ENCODE measurements at regions not wholly inside any gene's neighbourhood (a gene's known extent, or its start where the extent isn't known, plus 50 kb on each side); places are given as distances from the start of the nearest gene placed in this dataset.

GRCh38 chr4:14293582-14293981, 666.1 kb upstream of the BOD1L1 start:
- Histone ChIP-seq H3K23me2 (ENCODE audit: low read depth, low read length) (no peaks in the 10 kb centered on the region), H3K27ac (ENCODE audit: low read depth, low read length) (no peak overlapping the region), H2BK120ac (replicated peaks; ENCODE audit: low read depth, low read length) (no peak overlapping the region), H4K91ac (replicated peaks; ENCODE audit: insufficient read length, low read length) (no peak overlapping the region), H3K4me2 (ENCODE audit: insufficient read depth in 1 of 2, low read depth in 2 of 2, low read length in 2 of 2) (no peak overlapping the region), H3K18ac (ENCODE audit: extremely low read depth, low read length) (no peak overlapping the region), H3K79me2 (ENCODE audit: control insufficient read depth in 1 of 2, insufficient read depth in 2 of 2, low read length in 2 of 2) (no peaks in the 10 kb centered on the region), H3K23ac (ENCODE audit: insufficient read length) (no peak overlapping the region), H3K9ac (replicated peaks in 1 of 4; ENCODE audit: extremely low read depth in 1 of 4, low read depth in 3 of 4, low read length in 3 of 4) (no peak overlapping the region), H3K14ac (ENCODE audit: insufficient read length) (no peak overlapping the region), H3K4me1 (replicated peaks in 1 of 4; ENCODE audit: control insufficient read depth in 3 of 4, insufficient read depth in 4 of 4, low read length in 3 of 4) (0 out of 7 replicates have a peak, but pooled peaks cover 0 to 2% (median 0%) of the 10 kb centered on the region in 4 experiments), H4K8ac (ENCODE audit: extremely low read depth, insufficient read depth, low read length) (no peak overlapping the region), H2BK15ac (ENCODE audit: low read length) (no peak overlapping the region), H2BK12ac (ENCODE audit: low read depth, low read length) (no peak overlapping the region), H3K4ac (replicated peaks; ENCODE audit: insufficient read length, low read depth, low read length) (no peak overlapping the region), H3K4me3 (ENCODE audit: extremely low read depth in 1 of 4, insufficient read depth in 2 of 4, low read depth in 3 of 4, low read length in 4 of 4) (no peak overlapping the region), H2BK20ac (ENCODE audit: low read length) (no peak overlapping the region), H4K20me1 (replicated peaks in 1 of 2; ENCODE audit: control insufficient read depth in 1 of 2, insufficient read depth in 2 of 2, low read length in 2 of 2) (no peaks in the 10 kb centered on the region), H4K5ac (ENCODE audit: insufficient read length, low read depth, low read length) (no peak overlapping the region), H3K9me3 (ENCODE audit: insufficient read depth in 2 of 2, low read depth in 1 of 2, low read length in 1 of 2) (no peaks in the 10 kb centered on the region; a peak in 1 of 4 replicates), H3K27me3 (replicated peaks in 1 of 4; ENCODE audit: control insufficient read depth in 3 of 4, extremely low read depth in 1 of 4, insufficient read depth in 3 of 4, low read length in 3 of 4) (no peaks in the 10 kb centered on the region), H3K56ac (replicated peaks; ENCODE audit: insufficient read length, low read depth, low read length) (no peak overlapping the region), H2AK5ac (ENCODE audit: low read depth, low read length) (no peak overlapping the region), H2BK5ac (ENCODE audit: low read depth, low read length) (no peak overlapping the region), H2AFZ (ENCODE audit: low read length) (no peak overlapping the region), H3K36me3 (ENCODE audit: control insufficient read depth in 2 of 4, insufficient read depth in 4 of 4, low read length in 3 of 4) (no peaks in the 10 kb centered on the region), H3K79me1 (ENCODE audit: low read depth, low read length) (no peaks in the 10 kb centered on the region)
- ChIA-PET CTCF (ENCODE audit: partially characterized antibody) (interaction anchor here (1.0 to 1.5 kb wide), 3 partner anchors 12 to 639 kb away, joined by 3 to 5 read pairs (median 5); no protein-coding TSS in a partner anchor), POLR2A (ENCODE audit: partially characterized antibody) (no interaction called here)
- 92% methylated on average over 3 of the region's 3 CpGs; no CpG with 5 or more reads in 1 of the 2 experiments for WGBS, 2 experiments (ENCODE audit: extremely low coverage in 1 of 2, insufficient coverage in 1 of 2, insufficient read length in 1 of 2, insufficient replicate concordance in 2 of 2, low coverage in 1 of 2, low lambda C conversion rate in 2 of 2, missing lambda C conversion rate in 1 of 2)
- FAIRE-seq (no peak), DNase-seq (ENCODE audit: low read depth in 1 of 2, low spot score in 2 of 2) (no peak)
- TF ChIP-seq CBX5 (IDR thresholded peaks at IDR 0.05; ENCODE audit: low read depth, low read length) (no peak), NRF1 (IDR thresholded peaks at IDR 0.05; ENCODE audit: low read depth, low read length) (no peak), POLR2AphosphoS5 (IDR thresholded peaks at IDR 0.05; ENCODE audit: low read depth, low read length) (no peak), BRCA1 (IDR thresholded peaks at IDR 0.05; ENCODE audit: low read depth, low read length) (no peak), MAFK (IDR thresholded peaks at IDR 0.05; ENCODE audit: low read depth, low read length) (no peak), RAD21 (IDR thresholded peaks at IDR 0.05 in 1 of 2, conservative IDR thresholded peaks at IDR 0.05 in 1 of 2; ENCODE audit: low read depth in 2 of 2, low read length in 2 of 2) (no peak)

Data from H1 (cell line).